ENCODE measurements at regions not wholly inside any gene's neighbourhood (a gene's known extent, or its start where the extent isn't known, plus 50 kb on each side); places are given as distances from the start of the nearest gene placed in this dataset.
"Not testable (repeated sequence)": the region's sequence is repeated elsewhere in the genome, so short reads cannot be mapped to it uniquely, and the experiment has no call there.

- DNase-seq, result peak; percentile 18
Measured at GRCh38 chr16:22436823-22437652, 62.6 kb upstream of the CDR2 start.

DNA sequence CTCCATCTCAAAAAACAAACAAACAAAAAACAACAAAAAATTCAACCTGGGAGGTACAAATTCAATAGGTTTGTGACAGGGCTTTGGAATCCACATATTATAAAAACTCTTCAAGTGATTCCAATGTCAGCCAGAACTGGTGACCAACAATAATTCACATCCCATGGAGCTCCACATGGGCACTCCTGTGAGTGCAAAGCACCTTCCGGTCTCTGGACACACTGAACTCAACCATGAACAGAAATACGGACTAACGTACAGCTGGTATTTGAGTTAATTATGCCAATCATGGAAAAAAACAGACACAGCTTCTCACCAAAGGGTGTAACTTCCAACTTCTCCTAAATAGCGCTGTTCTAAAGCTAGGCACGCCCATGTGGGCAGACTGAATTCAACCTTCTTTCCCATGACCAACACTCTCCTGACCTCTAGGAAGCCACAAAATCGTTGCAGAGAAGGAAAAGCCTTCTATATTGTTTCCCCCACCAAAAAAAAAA, 62.0 kb upstream of the CDR2 start:
- not testable (repeated sequence) for DNase-seq

DNA sequence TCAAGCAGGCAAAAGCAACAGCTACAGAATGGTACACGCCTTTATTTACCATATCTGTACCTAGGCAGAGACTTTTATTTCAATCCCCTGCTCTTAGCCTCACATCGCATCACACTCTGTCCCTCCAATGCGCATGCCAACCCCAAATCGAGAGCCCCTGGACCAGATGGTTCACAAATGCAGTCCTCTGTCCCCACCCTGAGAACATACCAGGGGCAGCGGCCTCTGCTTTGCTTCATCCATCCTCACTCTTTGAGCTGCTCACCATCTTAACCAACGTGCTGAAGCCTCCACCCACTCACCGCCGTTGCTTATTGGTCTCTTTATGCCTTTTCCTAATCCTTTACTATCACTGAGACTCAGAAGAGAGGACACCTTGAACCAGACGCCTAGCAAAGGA, 56.9 kb upstream of the CDR2 start:
- DNase-seq, result not testable (repeated sequence)

- no peak for DNase-seq
Measured at GRCh38 chr16:22428654-22429053, 54.2 kb upstream of the CDR2 start.

GRCh38 chr16:22427556-22427955, 53.1 kb upstream of the CDR2 start:
- no peak for DNase-seq

- DNase-seq, result no peak
Measured at GRCh38 chr16:22425847-22426246, 51.4 kb upstream of the CDR2 start.

- DNase-seq, result no peak
Measured at GRCh38 chr16:22425036-22425801, 50.8 kb upstream of the CDR2 start.

DNA sequence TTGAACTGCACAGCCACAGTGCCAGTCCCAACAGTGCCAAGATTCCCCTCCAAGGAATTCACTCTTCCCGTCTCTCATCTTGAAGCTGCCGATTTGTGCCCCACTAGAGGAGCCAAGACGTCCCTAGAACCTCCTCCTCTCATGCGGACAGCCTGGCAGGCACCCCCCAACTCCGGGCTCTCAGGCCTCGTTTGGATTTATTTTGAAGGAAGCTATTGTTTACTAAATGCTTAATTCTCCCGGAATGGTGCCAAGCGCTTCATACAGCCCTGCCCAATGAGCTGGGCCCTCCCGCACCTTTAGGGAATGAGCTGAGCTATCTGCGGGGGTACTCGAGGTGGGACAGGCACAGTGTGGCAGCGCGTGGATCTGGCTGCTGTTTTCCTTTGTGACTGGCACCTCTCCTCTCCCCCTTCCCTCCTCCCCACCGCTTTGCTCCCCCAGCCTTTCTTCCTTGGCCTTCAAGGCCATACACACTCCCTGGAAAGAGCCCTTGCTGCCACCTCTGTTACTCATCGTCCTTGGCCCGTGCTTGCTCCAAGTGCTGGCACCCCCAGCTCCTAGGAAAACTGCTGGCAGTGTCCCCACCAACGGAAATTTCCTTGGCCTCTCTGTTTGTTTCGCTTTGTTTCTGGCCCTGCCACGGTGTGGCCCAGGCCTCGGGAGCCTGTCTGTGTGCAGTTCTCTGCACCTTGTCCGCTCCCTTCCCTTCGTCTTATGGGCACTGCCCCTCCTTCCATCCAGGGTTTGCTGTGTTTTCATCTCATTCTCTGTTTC, 49.9 kb upstream of the CDR2 start:
- DNase-seq, result no peak
